Fibroblast of lung (primary cell): ENCODE measurements at regions not wholly inside any gene's neighbourhood (a gene's known extent, or its start where the extent isn't known, plus 50 kb on each side); places are given as distances from the start of the nearest gene placed in this dataset.

Experiments
- DNase-seq, 2 donors: peaks; one replicate each; pipeline versions ENCODE4 v3.0.0 to v3.0.0-alpha.2; 2010; ENCODE audit warnings: low read depth in 2 of 2
- H2AFZ ChIP-seq: 2 replicates; pipeline ENCODE4 v1.5.1; 2012; ENCODE audit warnings: low read length, control low read depth, inconsistent platforms
- H3K27ac ChIP-seq: 2 replicates; pipeline ENCODE4 v1.5.1; 2011; ENCODE audit warnings: low read length, control low read depth; ENCODE audit not compliant: insufficient read depth
- H3K27me3 ChIP-seq: 2 replicates; pipeline ENCODE4 v1.5.1; 2011; ENCODE audit warnings: mild to moderate bottlenecking, low read length; ENCODE audit not compliant: control insufficient read depth, insufficient read depth
- H3K36me3 ChIP-seq: 2 replicates; pipeline ENCODE4 v1.5.1; 2011; ENCODE audit warnings: low read length; ENCODE audit not compliant: control insufficient read depth, insufficient read depth
- H3K4me1 ChIP-seq: 2 replicates; pipeline ENCODE4 v1.5.1; 2011; ENCODE audit warnings: low read length; ENCODE audit not compliant: control insufficient read depth, insufficient read depth; ENCODE audit errors: extremely low read depth
- H3K4me2 ChIP-seq: 2 replicates; pipeline ENCODE4 v1.5.1; 2011; ENCODE audit warnings: low read length, control low read depth; ENCODE audit not compliant: insufficient read depth; ENCODE audit errors: extremely low read depth
- H3K4me3 ChIP-seq, 4 experiments: fragments of 200-600 bp in 1 of 4; sonication (generic) in 1 of 4; replicated peaks in 1 of 4; 2 replicates each; pipeline ENCODE4 v1.5.1; 2011 to 2016; ENCODE audit warnings: low read length in 4 of 4, low read depth in 3 of 4, mild to moderate bottlenecking in 3 of 4, control low read depth in 2 of 4, inconsistent platforms in 1 of 4, mixed read lengths in 1 of 4; ENCODE audit not compliant: insufficient read depth in 1 of 4; ENCODE audit errors: control extremely low read depth in 1 of 4
- H3K79me2 ChIP-seq: 2 replicates; pipeline ENCODE4 v1.5.1; 2012; ENCODE audit warnings: mild to moderate bottlenecking, low read length, inconsistent platforms; ENCODE audit not compliant: control insufficient read depth, insufficient read depth
- H3K9ac ChIP-seq: 2 replicates; pipeline ENCODE4 v1.5.1; 2011; ENCODE audit warnings: mild to moderate bottlenecking, low read length, control low read depth; ENCODE audit not compliant: insufficient read depth
- H3K9me3 ChIP-seq: 2 replicates; pipeline ENCODE4 v1.5.1; 2012; ENCODE audit warnings: low read depth, low read length; ENCODE audit not compliant: control insufficient read depth, insufficient read depth
- H4K20me1 ChIP-seq: 2 replicates; pipeline ENCODE4 v1.5.1; 2011; ENCODE audit warnings: low read length; ENCODE audit not compliant: control insufficient read depth, insufficient read depth; ENCODE audit errors: extremely low read depth
- EZH2 ChIP-seq: IDR thresholded peaks from 2 replicates; pipeline ENCODE4 v1.5.1; 2012; ENCODE audit warnings: low read length, control low read depth, mild to moderate bottlenecking; ENCODE audit errors: missing control alignments
- TF ChIP-seq, protein P1 (sequence below), 2 donors: IDR thresholded peaks in 1 of 2; conservative IDR thresholded peaks in 1 of 2; 1 replicate in 1 of 2; 2 replicates in 1 of 2; pipeline ENCODE4 v1.5.1; 2011 to 2012; ENCODE audit warnings: low read length in 2 of 2, control low read depth in 1 of 2, inconsistent platforms in 1 of 2, low read depth in 1 of 2, mild to moderate bottlenecking in 1 of 2

DNA sequence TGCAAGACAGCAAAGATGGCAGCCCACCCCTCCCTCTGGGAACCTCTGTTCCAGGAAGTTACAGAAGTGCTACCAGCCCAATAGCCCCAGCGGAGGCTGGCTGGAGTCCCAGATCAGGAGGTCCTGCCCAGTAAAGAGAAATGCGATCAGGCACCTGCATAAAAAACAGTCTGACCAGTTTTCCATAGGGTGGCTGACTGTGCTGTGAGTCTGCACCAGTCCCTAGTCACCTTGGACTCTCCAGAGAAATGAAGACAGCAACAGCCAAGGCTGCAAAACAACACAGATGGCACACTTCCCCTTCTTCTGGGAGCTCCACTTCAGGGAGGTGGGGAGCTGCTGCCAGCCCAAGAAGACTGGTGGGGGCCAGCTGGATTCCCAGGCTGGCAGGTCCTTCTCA, 265.5 kb upstream of the PCSK5 start:
- Histone ChIP-seq H3K79me2 (no peaks in the 10 kb centered on the region), H3K36me3 (no peaks in the 10 kb centered on the region), H3K27ac (no peak overlapping the region), H3K4me1 (no peaks in the 10 kb centered on the region), H3K4me2 (no peak overlapping the region), H3K27me3 (no peaks in the 10 kb centered on the region), H3K9ac (no peak overlapping the region), H3K9me3 (no peaks in the 10 kb centered on the region), H3K4me3 (no peak overlapping the region), H4K20me1 (no peaks in the 10 kb centered on the region), H2AFZ (no peak overlapping the region)
- no peak for DNase-seq
- no peak for TF ChIP-seq EZH2
- TF ChIP-seq, protein P1, sequence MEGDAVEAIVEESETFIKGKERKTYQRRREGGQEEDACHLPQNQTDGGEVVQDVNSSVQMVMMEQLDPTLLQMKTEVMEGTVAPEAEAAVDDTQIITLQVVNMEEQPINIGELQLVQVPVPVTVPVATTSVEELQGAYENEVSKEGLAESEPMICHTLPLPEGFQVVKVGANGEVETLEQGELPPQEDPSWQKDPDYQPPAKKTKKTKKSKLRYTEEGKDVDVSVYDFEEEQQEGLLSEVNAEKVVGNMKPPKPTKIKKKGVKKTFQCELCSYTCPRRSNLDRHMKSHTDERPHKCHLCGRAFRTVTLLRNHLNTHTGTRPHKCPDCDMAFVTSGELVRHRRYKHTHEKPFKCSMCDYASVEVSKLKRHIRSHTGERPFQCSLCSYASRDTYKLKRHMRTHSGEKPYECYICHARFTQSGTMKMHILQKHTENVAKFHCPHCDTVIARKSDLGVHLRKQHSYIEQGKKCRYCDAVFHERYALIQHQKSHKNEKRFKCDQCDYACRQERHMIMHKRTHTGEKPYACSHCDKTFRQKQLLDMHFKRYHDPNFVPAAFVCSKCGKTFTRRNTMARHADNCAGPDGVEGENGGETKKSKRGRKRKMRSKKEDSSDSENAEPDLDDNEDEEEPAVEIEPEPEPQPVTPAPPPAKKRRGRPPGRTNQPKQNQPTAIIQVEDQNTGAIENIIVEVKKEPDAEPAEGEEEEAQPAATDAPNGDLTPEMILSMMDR (conservative IDR thresholded peaks at IDR 0.05 in 1 of 2, IDR thresholded peaks at IDR 0.05 in 1 of 2; ENCODE audit: low read depth in 1 of 2, low read length in 2 of 2) = no peak

DNA sequence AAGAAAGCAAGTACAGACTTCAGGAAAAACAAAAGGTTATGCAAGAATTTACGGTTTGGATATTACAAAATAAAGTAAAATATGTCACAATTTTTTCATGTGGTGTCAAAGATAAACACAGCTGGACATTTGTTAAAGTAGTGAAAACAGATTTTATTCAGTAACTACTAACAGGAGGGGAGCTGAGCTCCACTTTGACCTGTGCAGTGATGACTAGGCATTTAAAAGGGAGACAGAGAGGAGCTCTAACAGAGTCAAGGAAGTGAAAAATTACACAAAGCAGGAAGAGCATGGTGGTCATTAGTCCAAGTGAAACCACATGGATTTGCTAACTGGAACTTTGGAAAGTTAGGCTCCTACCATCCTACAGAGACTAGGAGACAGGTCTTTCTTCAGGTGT, 263.6 kb upstream of the PCSK5 start:
- Histone ChIP-seq H3K9ac (no peak overlapping the region), H3K36me3 (no peaks in the 10 kb centered on the region), H3K9me3 (no peaks in the 10 kb centered on the region), H4K20me1 (no peaks in the 10 kb centered on the region), H3K27ac (no peak overlapping the region), H3K4me3 (no peak overlapping the region), H3K79me2 (no peaks in the 10 kb centered on the region), H3K4me2 (no peak overlapping the region), H3K4me1 (no peaks in the 10 kb centered on the region), H3K27me3 (no peaks in the 10 kb centered on the region), H2AFZ (no peak overlapping the region)
- TF ChIP-seq EZH2 = no peak
- DNase-seq = no peak

DNA sequence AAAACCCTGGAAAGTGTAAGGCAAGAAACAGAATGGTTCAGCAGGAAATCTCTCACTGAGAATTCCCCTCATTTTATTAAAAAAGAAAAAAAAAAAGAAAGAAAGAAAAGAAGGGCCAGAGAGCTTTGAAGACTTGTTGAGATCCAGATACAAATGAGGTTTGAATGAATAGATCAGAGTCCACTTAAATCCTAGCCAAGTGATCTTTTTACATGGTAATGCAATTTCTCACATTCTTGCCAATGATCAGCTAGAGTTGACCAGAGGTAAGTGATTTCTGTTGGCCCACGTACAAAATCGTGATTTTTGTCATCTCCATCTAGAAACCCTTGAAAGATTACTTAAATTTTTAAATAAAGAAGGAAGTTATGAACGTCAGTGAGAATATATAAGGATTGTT, 261.5 kb upstream of the PCSK5 start:
- Histone ChIP-seq H4K20me1 (no peaks in the 10 kb centered on the region), H3K4me2 (no peak overlapping the region), H3K9ac (no peak overlapping the region), H3K36me3 (no peaks in the 10 kb centered on the region), H3K4me3 (no peak overlapping the region), H3K79me2 (no peaks in the 10 kb centered on the region), H3K27me3 (no peaks in the 10 kb centered on the region), H3K4me1 (no peaks in the 10 kb centered on the region), H3K9me3 (no peaks in the 10 kb centered on the region), H3K27ac (no peak overlapping the region), H2AFZ (no peak overlapping the region)
- TF ChIP-seq, protein P1 (conservative IDR thresholded peaks at IDR 0.05 in 1 of 2, IDR thresholded peaks at IDR 0.05 in 1 of 2; ENCODE audit: low read depth in 1 of 2, low read length in 2 of 2) = no peak
- no peak for TF ChIP-seq EZH2
- DNase-seq = no peak
